ENCODE measurements at regions not wholly inside any gene's neighbourhood (a gene's known extent, or its start where the extent isn't known, plus 50 kb on each side); places are given as distances from the start of the nearest gene placed in this dataset.

DNA sequence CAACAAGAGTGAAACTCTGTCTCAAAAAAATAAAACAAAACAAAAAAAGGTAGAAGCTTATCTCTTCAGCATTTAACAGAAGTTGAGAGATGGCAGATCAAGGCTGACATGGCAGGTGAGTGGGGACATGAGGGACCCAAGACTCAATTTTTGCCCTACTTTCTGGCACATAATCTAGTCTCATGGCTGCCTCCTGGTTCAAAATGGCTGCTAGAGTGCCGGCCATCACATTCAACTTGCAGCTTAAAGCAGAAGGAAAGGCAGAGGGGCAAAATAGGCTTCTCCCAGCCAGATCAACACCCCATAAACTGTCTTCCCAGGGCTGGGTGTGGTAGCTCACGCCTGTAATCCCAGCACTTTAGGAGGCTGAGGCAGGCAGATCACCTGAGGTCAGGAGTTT, 784.9 kb downstream of the MED13L start:
- TF ChIP-seq, protein P1, sequence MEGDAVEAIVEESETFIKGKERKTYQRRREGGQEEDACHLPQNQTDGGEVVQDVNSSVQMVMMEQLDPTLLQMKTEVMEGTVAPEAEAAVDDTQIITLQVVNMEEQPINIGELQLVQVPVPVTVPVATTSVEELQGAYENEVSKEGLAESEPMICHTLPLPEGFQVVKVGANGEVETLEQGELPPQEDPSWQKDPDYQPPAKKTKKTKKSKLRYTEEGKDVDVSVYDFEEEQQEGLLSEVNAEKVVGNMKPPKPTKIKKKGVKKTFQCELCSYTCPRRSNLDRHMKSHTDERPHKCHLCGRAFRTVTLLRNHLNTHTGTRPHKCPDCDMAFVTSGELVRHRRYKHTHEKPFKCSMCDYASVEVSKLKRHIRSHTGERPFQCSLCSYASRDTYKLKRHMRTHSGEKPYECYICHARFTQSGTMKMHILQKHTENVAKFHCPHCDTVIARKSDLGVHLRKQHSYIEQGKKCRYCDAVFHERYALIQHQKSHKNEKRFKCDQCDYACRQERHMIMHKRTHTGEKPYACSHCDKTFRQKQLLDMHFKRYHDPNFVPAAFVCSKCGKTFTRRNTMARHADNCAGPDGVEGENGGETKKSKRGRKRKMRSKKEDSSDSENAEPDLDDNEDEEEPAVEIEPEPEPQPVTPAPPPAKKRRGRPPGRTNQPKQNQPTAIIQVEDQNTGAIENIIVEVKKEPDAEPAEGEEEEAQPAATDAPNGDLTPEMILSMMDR (conservative IDR thresholded peaks at IDR 0.05; ENCODE audit: low read length), result no peak
- TF ChIP-seq EZH2phosphoT487 (IDR thresholded peaks at IDR 0.05; ENCODE audit: borderline replicate concordance), result no peak

Measured in Loucy (cell line).